ENCODE measurements at regions not wholly inside any gene's neighbourhood (a gene's known extent, or its start where the extent isn't known, plus 50 kb on each side); places are given as distances from the start of the nearest gene placed in this dataset.

DNA sequence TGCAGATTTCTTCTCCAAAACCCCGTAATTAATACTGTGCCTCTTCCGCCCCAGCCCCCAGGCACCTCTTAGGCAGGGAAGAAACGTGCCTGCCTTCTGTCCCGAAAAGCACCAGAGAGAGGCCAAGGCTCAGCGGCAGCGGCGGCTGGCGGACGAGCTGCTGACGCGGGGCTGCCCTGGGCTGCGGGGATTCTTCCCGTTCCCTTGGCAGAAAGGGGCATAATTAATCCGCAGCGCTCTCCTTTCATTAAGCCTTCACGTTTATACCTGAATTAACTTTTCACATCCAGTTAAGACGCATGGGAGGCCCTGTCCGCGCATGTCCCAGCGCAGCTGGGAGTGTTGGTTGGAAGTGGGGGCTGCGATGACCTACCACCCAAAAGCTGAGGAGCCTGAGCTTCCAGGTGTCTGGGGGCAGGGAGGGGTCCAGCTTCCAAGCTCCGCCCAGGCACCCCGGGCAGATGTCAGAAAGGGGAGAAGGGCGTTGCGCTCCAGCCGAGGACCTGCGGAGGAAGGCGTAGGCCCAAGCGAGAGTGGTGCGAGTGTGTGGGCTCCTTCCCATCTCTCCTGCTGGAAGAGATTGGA is 167.4 kb upstream of the LRFN2 start:
- DNase-seq (ENCODE audit: low spot score), result no peak

DNA sequence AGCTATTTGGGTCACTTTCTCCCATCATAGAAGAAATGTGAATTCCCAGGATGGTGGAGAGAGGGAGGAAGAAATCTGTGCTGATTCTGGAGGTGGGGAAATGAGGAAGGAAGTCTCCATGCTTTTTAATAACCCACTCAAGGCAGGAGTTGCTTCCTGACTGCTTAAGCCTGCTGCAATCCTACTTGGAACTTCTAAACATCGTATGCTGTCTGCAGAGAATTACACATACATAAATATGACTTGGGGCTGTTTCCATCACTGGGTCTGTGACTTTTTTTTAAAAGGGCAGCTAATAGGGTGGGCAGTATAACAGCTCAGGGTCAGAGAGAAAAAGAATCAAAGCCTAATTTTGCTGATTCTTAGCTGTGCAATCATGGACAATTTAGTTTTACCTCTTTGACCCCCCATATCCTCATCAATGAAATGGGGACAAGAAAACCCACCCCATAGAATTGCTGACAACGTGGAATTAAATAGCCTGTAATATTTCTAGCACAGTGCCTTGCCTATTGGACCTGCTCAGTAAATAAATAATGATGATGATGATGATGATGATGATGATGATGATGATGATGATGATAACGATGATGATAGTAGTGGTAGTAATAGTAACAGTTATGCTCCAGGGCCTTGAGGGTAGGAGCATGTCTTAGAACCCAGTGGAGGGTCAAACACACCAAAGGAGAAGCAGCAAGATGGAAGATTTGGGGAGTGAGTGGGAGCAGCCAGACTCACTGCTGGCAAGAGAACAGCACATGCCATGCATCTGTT is 166.7 kb upstream of the LRFN2 start:
- no peak for DNase-seq (ENCODE audit: low spot score)

DNA sequence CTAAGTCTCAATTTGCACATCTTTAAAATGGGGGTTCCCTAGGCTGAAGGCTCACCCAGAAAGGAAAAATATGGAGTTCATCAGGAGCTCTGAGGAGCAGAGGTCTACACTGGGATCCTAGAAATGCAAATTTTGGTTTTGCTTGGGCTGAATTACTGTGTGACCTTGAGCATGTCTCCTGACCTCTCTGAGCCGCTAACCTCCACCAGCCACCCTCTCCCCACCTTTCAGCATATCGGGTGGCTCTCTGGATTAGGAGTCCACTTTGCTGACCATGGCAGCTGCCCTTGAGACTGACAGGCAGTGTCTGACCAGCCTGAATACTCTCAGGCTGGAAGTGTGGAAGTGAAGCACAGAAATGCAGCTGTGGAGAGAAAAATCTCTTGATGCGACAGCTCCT is 165.9 kb upstream of the LRFN2 start:
- no peak for DNase-seq (ENCODE audit: low spot score)

DNA sequence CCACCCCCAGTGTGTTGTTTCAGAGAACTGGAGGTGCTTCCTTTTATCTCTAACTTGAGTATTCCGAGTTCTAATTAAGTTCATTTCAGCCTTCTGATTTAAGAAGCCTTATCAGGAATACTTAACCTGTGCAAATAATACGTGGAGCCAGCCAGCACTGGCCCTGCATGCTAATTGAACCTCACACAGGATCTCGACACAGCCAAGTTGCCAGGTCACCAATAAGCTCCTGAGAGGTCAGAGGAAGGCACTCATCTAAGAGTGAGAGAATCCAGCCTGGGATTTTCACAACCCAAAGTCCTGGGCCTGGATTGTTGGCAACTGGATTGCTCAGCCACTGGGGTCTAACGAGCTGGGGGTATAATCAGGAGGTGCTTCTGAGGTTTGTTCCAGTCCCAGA is 157.7 kb upstream of the LRFN2 start:
- no peak for DNase-seq (ENCODE audit: low spot score)

DNA sequence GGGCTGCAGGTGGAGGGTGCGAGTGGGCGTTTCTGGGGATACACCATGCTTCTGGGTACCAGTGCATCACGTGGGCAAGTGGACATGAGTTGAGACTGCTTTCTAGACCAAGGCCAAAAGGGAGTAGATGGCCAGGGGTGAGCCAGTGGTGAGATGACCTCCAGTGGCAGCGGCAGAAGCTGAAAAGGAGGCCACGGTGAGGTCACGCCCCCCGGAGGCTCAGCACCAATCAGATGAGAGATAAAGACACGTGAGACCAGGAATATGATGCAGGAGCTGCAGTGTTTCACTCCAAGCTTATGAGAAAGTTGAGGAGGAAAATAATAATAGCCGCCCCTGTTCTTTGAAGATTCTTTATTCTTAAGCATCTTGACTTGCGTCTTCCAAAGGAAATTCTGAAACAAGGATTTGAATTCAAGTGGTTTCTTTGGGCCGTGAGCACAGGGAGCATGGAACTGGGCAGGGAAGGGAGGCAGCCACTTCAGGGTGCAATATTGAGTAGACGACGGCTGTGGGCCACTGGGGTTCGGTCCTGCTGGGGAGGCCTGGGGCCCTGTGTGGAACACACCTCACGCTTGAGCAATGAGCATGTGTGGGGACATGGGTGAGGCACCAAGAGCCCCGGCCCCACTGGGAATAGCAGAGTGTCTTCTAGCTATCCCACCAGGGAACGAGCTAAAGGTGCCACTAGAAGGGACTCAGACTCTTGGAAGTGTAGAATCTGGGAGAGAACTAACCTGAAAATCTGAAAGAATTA is 156.7 kb upstream of the LRFN2 start:
- DNase-seq (ENCODE audit: low spot score), result no peak

DNA sequence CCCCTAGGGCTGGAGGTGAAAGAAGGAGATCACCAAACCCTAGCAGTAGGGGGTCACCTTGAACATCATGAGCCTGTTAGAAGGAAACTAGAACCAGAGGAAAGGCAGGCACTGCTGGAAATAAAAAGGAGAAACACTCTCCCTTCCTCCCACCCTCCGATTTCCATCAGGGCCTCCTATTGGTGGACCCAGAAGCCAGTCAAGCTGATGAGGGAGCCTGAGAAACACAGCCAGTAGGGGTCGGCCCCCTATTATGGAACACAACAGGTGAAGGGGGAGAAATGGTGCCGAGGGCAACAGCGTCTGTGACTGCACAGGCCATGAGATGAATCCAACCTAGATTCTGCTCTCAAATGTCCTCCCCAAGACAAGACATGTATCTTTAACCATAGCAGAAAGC is 156.1 kb upstream of the LRFN2 start:
- DNase-seq (ENCODE audit: low spot score), result no peak

DNA sequence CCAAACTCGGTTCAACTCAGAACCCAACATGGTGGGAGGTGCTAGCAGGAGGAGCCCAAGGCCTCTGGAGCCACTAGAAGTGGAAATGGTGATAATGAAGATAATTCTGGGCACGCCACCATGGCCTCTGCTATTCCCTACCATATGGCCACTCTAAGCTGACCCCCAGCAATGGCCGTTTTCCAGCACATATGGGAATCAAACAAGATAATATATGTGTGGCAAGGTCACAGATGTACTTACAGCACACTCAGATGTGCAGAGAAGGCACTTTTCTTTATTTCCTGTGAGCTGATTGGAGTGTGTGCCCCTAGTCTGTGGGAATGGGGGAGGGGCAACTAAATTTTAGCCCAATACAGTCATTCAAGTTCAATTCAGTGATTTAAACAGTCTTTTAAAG is 153.4 kb upstream of the LRFN2 start:
- no peak for DNase-seq (ENCODE audit: low spot score)

DNA sequence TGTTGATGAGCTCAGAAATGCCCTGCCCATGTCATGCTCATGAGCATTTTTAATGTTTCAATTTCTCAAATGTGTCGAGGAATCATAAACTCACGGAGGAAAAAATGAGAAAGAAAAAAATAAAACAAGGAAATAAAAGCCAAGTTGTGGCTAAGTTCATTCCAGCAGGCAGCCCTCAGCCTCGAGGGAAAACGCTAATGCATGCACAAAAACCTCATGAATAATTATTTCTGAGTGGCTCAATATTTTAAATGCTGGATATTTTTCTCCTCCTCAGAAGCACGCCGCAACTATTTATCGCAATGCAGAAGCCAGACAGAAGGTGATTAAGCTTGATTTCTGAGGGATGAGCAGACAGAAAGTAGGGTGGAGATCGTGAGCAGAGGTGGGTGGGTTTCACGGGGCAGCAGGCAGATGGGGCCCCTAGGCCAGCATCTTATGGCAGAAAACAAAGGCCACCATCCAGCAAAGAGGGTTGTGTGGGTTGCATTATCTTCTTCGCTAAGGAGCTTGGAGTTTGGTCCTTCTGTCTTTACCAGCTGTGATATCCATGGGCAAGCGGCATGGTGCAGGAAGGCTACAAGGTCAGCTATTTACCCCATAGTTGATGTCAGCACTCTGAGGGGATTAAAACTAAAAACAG is 151.5 kb upstream of the LRFN2 start:
- DNase-seq (ENCODE audit: low spot score), result no peak

DNA sequence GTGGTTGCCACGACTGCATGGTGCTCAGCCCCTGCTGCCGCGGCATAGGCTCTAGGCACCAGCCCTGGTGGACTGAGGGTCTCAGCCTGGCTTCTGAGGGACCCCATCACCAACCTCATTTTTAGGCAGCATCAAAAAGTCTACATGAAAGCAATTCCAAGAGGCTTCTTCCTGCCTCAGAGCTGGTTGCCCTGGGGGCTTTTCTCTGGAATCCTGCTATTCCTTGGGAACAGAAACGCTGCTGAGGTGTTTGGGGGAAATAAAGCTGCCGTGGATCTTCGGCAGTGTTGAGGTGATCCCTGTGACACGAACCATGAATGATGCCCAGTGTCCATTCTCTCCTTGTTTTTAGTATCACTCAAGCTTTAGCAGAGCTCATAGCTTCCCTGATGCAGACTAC is 148.4 kb upstream of the LRFN2 start:
- DNase-seq (ENCODE audit: low spot score), result no peak

DNA sequence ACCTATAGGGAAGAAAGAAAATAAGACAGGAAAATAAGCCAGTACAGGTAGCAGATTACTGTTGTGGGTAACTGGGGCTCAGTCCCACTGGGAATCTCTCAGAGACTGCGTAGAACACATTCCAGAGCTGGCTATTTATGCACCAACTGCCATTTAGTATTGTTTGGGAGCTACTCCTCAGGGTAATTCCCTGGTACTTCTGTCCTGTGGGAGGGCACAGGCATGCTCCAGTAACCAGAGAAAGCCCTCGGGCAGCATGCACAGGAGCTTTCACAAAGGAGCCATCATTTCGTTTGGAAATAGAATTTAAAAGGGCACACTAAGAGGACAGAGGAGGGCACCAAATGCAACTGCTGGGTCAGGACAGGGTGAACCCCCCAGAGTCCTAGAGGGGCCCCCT is 148.0 kb upstream of the LRFN2 start:
- DNase-seq (ENCODE audit: low spot score), result no peak

DNA sequence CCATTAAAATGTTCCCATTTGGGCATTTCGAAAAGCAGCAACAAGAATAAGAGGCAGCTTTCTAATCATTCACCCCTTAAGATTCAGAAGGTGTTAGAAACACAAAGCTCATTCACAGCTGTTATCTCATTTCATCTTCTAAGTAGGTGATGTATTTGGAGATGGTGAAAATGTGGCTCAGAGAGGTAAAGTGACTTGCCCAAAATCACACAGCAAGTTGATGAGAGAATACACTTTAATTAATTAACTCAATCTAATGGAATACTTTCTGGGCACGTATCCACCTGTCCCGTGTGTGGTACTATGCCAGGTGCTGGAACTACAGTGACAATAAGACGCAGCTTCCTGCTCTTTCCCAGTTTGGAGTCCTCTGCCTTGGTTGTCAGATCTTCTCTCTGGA is 147.4 kb upstream of the LRFN2 start:
- DNase-seq (ENCODE audit: low spot score), result no peak

DNA sequence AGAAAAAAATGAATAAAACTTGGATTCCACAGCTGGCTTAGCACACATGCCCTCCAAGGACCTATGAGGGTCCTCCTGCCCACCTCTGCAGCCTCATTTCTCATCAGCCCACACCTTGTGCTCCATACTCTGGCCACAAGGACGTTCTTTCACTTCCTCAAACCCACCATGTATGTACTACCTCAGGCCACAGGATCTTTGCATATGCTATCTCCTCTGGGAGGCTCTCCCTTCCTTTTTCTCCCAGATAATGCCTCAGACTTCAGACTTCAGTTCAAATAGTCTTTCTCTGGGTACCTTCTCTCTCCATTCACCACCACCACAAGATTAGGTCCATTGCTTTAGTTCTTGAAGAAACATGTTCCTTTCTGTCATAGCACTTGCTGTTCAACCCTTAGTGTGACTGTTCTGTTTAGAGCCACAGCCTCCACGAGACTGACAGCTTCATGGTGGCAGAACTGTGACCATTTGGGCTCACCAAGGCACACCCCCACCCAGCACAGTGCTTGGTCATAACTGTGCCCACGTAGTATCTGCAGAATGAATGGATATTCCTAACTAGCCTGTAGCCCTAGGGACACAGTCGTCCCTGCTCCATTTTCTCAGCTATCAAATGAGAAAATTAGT is 146.7 kb upstream of the LRFN2 start:
- DNase-seq (ENCODE audit: low spot score), result no peak

DNA sequence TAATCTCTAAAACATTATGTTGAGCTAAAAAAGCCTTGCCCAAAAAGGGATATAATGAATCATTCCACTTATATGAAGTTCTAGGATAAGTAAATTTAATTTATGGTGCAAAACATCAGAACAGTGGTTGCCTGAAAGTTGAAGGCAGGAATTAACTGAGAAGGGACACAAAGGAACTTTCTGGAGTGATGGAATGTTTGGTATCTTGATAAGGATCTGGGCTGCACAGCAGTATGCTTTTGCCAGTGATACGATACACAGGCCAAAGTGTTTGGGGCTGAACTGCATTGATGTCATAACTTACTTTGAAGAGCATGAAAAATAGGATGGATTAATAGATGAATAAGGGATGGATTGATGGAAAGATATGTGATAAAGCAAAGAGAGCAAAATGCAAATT is 146.1 kb upstream of the LRFN2 start:
- DNase-seq (ENCODE audit: low spot score), result no peak

DNA sequence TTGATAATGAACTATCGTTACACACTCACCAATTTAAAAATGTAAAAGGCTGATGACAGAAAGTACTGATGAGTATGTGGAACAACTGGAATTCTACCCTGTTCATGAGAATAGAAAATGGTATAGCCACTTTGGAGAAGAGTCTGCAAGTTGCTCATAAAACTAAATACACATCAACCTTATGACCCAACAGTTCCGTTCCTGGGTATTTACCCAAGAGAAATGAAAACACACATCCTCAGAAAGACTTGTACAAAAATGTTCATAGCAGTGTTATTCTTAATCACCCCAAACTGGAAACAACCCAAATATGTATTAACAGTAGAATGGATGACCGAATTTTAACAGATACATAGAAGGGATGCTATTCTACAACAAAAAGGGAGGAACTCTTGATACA is 145.7 kb upstream of the LRFN2 start:
- no peak for DNase-seq (ENCODE audit: low spot score)

DNA sequence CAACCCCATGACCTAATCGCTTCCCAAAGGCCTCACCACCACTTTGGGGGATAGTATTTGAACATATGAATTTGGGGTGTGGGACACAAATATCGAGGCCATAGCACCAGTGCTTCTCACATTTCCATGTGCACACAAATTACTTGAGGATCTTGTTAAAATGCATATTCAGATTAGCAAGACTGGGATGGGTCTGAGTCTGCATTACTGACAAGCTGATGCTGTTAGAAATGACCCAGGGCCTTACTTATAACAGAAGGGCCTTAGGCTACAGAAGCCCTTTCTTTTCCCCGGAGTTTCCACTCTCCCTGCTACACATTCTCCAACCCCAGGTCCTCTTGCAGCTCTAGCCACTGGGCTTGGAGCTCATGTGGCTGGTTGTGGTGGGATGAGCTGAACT is 141.5 kb upstream of the LRFN2 start:
- no peak for DNase-seq (ENCODE audit: low spot score)

DNA sequence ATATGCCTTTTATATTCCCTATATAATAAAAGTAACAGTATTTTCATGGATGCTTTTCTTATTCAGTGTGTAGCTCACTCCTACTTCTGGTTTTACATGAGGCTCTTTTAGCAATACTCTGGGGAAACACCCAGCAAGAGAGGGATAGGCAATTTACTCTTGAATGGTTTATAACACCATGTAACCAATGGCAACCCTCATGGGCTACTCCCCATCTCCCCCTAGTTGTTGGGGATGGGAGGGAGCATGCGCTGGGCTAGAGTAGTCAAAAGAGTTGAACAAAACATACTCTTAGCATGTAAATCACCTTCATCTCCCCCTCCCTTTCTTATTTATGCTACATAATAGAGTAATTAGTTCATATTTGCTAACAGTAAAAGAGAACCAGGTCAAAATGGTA is 140.1 kb upstream of the LRFN2 start:
- no peak for DNase-seq (ENCODE audit: low spot score)

DNA sequence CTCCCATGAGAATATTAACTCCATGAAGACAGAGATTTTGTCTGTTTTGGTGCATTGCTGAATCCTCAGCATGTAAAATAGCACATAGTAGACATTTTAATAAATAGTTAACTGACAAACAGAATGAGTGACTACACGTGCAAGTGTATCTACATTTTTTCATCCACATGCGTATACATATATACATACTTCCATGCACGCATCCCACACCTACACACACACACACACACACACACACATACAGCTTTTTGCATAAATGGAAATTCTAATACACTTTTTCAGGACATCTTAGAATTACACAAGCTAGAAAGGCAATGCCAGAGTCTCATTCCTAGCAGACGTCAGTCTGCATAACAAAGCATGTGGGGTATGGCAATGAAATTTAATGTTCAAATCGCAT is 139.7 kb upstream of the LRFN2 start:
- no peak for DNase-seq (ENCODE audit: low spot score)

DNA sequence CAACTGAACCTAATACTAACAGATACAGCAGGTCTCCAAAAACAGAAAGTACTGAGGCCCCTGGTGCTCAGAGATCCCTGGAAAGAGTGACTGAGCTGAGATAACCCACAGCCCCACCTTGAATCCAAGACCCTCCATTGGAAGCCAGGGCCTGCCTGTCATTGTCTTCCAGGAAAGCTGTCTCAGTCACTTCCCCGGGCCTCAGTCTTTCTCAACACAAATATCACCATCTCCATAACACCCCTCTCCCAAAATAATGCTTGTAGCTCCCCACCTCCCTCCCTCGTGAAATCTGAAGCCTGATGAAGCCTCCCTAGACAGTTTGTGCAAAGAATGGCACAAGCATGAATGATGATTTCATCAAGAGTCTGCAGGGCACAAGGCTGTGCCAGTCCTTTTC is 138.2 kb upstream of the LRFN2 start:
- no peak for DNase-seq (ENCODE audit: low spot score)

DNA sequence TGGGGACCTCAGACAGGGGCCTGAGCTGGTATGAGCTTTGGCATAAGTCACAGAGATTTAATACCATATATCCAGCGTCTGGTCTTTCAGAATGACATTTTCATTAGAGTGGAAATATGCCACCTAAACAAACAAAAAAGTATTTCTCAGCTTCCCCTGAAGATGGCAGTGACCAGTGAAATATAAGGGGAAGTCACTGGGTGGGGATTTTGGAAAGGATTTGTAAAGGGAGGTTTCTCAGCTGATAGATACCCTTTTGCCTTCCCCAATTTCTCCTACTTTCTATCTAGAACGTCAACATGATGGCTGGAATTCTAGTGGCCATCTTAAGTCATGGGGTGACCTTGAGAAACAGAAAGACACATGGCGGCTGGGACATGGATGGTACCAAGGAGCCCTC is 137.7 kb upstream of the LRFN2 start:
- no peak for DNase-seq (ENCODE audit: low spot score)

DNA sequence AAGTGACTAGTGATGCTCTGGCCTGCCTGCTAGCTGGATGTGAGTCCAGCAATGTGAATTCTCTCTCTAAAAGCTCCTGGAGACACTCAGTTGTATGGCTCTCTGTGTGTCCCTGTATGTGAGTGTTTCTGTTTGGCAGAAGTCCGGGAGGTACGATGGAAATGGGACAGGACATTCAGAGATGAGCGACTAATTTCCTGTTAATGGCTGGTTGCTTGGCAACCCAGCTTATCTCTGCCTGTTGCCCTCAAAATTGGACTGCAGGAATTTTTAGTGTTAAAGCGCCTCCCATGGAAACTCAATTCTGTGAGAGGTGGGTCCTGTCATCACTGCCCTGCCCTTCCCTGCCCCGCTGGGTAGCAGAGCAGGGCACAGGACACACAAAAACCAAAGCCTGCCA is 136.8 kb upstream of the LRFN2 start:
- peak; percentile 14 for DNase-seq (ENCODE audit: low spot score)

DNA sequence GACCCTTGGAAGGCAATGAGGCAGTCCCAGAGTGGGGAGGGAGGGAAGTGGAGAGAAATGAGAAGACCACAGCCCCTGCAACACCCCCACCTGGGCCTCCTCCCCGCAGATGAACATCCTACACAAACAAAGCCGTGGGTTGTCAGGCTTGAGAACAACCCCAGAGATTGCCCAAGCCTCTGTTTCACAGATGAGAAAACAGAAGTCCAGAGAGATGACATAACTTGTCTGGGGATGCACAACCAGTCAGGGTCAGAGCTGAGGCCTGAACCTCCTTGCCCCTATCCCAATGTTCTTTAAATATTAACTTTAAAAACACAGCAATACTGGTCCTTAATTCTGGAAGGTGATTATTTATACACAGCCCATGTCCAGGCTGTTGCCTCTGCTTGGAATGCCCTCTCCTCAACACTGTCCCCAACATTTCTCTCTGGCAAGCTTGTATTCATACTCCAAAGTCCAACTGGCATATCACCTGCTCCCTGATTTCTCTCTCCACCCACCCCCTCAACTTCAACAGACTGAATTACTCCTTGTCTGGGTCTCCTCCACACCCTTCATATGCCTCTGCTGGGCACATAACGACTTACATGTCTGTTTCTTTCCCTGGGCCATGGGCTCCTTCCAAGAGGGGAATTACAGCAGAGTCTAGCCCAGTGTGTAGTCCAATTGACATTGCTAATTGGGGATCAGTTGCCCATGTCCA is 135.5 kb upstream of the LRFN2 start:
- no peak for DNase-seq (ENCODE audit: low spot score)

DNA sequence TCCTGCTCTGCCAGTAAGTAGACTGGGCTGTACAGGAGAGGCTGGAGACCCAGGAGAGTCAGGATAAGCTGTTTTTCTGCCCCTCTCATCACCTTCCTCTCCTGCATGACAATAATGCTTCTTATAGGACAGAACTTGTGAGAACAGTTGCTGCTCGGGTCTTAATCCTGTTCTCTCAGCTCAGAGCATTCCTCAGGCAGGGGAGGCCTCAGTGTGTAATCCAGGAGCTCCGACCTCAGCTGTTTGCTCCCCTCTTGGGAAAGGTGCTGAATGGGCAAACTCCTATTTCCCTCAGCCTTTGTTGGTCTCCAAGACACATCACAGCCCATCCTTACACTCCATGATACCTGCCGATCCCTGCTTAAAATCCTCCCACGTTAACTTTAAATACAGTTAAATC is 134.9 kb upstream of the LRFN2 start:
- DNase-seq (ENCODE audit: low spot score), result no peak
